ENCODE measurements at regions not wholly inside any gene's neighbourhood (a gene's known extent, or its start where the extent isn't known, plus 50 kb on each side); places are given as distances from the start of the nearest gene placed in this dataset.

GRCh38 chr2:12821656-12822055 is 104.9 kb downstream of the TRIB2 start:
- no peak for DNase-seq (ENCODE audit: extremely low read depth in 1 of 4, low spot score in 3 of 4)
- no peak overlapping the region for H3K9ac ChIP-seq (ENCODE audit: insufficient read depth in 1 of 2, low read depth in 2 of 2, low read length in 2 of 2)
- no peak for FAIRE-seq
- intact Hi-C loops (cut with micrococcal nuclease) (no loop called here), in situ Hi-C loops (cut with MboI) (no loop called here)
- POLR2A ChIA-PET = no interaction called here
- peaks cover 4 to 24% of the 10 kb centered on the region in 2 experiments; a peak in 3 of 5 replicates for H3K27me3 ChIP-seq (ENCODE audit: control insufficient read depth in 2 of 2, insufficient read depth in 2 of 2, low read length in 2 of 2)
- no peaks in the 10 kb centered on the region for H3K79me2 ChIP-seq (ENCODE audit: control insufficient read depth, insufficient read depth, low read length)
- H3K9me3 ChIP-seq (replicated peaks; ENCODE audit: control insufficient read depth, insufficient read depth, low read depth, low read length) = no peaks in the 10 kb centered on the region
- H3K27ac ChIP-seq (ENCODE audit: extremely low read depth, low read depth, low read length) = no peak overlapping the region
- 0% methylated on average over 1 of the region's 1 CpG for WGBS (ENCODE audit: insufficient coverage, low coverage, missing lambda C conversion rate)
- H3K36me3 ChIP-seq (ENCODE audit: control insufficient read depth, insufficient read depth, low read length) = no peaks in the 10 kb centered on the region
- H3K4me2 ChIP-seq (ENCODE audit: insufficient read depth, low read length) = no peak overlapping the region
- H3K9me1 ChIP-seq (ENCODE audit: control insufficient read depth, insufficient read depth, low read length) = no peaks in the 10 kb centered on the region
- CTCF ChIA-PET (ENCODE audit: low intra/inter-chr PET ratio) = no interaction called here
- BruUV-seq (replicated peaks) = no TSS peak
- no peaks in the 10 kb centered on the region for H4K20me1 ChIP-seq (replicated peaks; ENCODE audit: control insufficient read depth, insufficient read depth, low read length)
- H2AFZ ChIP-seq (ENCODE audit: low read depth, low read length) = no peak overlapping the region
- ATAC-seq = no peak
- H3K4me1 ChIP-seq (replicated peaks in 1 of 2; ENCODE audit: control insufficient read depth in 2 of 2, insufficient read depth in 2 of 2, low read length in 2 of 2) = no peaks in the 10 kb centered on the region
- H3K4me3 ChIP-seq = no peak overlapping the region
- TF ChIP-seq PRMT5 (CRISPR knock-in tag; IDR thresholded peaks at IDR 0.05) (no peak), SIN3A (IDR thresholded peaks at IDR 0.05; ENCODE audit: borderline replicate concordance in 2 of 2, control insufficient read depth in 1 of 2, low read depth in 2 of 2, low read length in 2 of 2) (no peak), TBP (optimal IDR thresholded peaks at IDR 0.05; ENCODE audit: low read depth, low read length) (no peak), MTA1 (IDR thresholded peaks at IDR 0.05; ENCODE audit: borderline replicate concordance) (no peak), PCBP1 (IDR thresholded peaks at IDR 0.05; ENCODE audit: low read depth, low read length, poor library complexity, severe bottlenecking) (no peak), POLR2AphosphoS5 (IDR thresholded peaks at IDR 0.05; ENCODE audit: control insufficient read depth, insufficient read depth, low read depth, low read length) (no peak), ZNF717 (CRISPR knock-in tag; IDR thresholded peaks at IDR 0.05) (no peak), CBX8 (IDR thresholded peaks at IDR 0.05; ENCODE audit: borderline replicate concordance, extremely low read depth, low read depth, low read length, poor library complexity, severe bottlenecking) (no peak), MLLT1 (IDR thresholded peaks at IDR 0.05) (no peak), POLR2AphosphoS2 (IDR thresholded peaks at IDR 0.05; ENCODE audit: low read length) (no peak), NBN (IDR thresholded peaks at IDR 0.05; ENCODE audit: low read depth) (no peak), IRF9 (tag; IDR thresholded peaks at IDR 0.05) (no peak), ZNF780A (CRISPR knock-in tag; IDR thresholded peaks at IDR 0.05) (no peak), ZNF277 (CRISPR knock-in tag; IDR thresholded peaks at IDR 0.05; ENCODE audit: borderline replicate concordance) (no peak), SRSF3 (IDR thresholded peaks at IDR 0.05; ENCODE audit: insufficient read depth, low read length) (no peak)
